T-cell (primary cell): ENCODE measurements at regions not wholly inside any gene's neighbourhood (a gene's known extent, or its start where the extent isn't known, plus 50 kb on each side); places are given as distances from the start of the nearest gene placed in this dataset.
"Not testable (repeated sequence)": the region's sequence is repeated elsewhere in the genome, so short reads cannot be mapped to it uniquely, and the experiment has no call there.

Source experiments
- ATAC-seq, 4 experiments: fragments of 200-7000 bp in 3 of 4; fragments of 150-1000 bp in 1 of 4; cut with Tn5 transposase; replicated peaks in 1 of 4; 1 replicate in 3 of 4; 2 replicates in 1 of 4; pipeline ENCODE4 v1.10.0; 2021; ENCODE audit warnings: moderate library complexity in 3 of 4, mild to moderate bottlenecking in 2 of 4, moderate number of reproducible peaks in 1 of 4
- CTCF ChIA-PET, 2 donors: fragments of 300-600 bp; sonication (Branson Sonifier 250); formaldehyde crosslinking; loops; one replicate each; lab custom pipeline; 2022; ENCODE audit warnings: antibody characterized with exemption in 2 of 2; lab: Charles Lee
- POLR2A ChIA-PET, 2 donors: fragments of 300-600 bp; sonication (Branson Sonifier 250); formaldehyde crosslinking; loops; one replicate each; lab custom pipeline; 2022; ENCODE audit warnings: antibody characterized with exemption in 2 of 2; lab: Charles Lee
- DNase-seq, 35 experiments: peaks; one replicate each; pipeline versions ENCODE4 v3.0.0 to v3.0.0-alpha.2; 2013 to 2023
- H3K27ac ChIP-seq: one replicate; pipeline ENCODE4 v1.5.1; 2013; ENCODE audit warnings: low read length
- H3K27me3 ChIP-seq, 2 experiments: replicated peaks in 1 of 2; 1 replicate in 1 of 2; 2 replicates in 1 of 2; pipeline versions ENCODE4 v1.6.1 to v1.7.0; 2013; ENCODE audit warnings: low read length in 1 of 2, mixed read lengths in 1 of 2; ENCODE audit not compliant: control insufficient read depth in 2 of 2, insufficient read depth in 2 of 2; ENCODE audit errors: extremely low read depth in 1 of 2
- H3K36me3 ChIP-seq, 2 donors: 1 replicate in 1 of 2; 2 replicates in 1 of 2; pipeline versions ENCODE4 v1.6.1 to v1.7.0; 2013; ENCODE audit warnings: low read length in 1 of 2; ENCODE audit not compliant: control insufficient read depth in 2 of 2, insufficient read depth in 1 of 2; ENCODE audit errors: extremely low read depth in 1 of 2
- H3K4me1 ChIP-seq, 2 experiments: 1 replicate in 1 of 2; 2 replicates in 1 of 2; pipeline versions ENCODE4 v1.6.1 to v1.7.0; 2013; ENCODE audit warnings: low read length in 2 of 2, mixed read lengths in 1 of 2; ENCODE audit not compliant: insufficient read depth in 2 of 2, control insufficient read depth in 1 of 2; ENCODE audit errors: extremely low read depth in 1 of 2
- H3K4me3 ChIP-seq, 2 donors: 1 replicate in 1 of 2; 2 replicates in 1 of 2; pipeline versions ENCODE4 v1.5.1 to v1.7.0; 2013; ENCODE audit warnings: mild to moderate bottlenecking in 2 of 2, low read length in 1 of 2, moderate library complexity in 1 of 2; ENCODE audit not compliant: control insufficient read depth in 1 of 2; ENCODE audit errors: extremely low read depth in 1 of 2
- H3K9me3 ChIP-seq: 2 replicates; pipeline ENCODE4 v1.7.0; 2013
- H3K27ac Mint-ChIP-seq, 2 donors: one replicate each; pipeline ENCODE4 v1.8.0; 2020 to 2021; ENCODE audit warnings: mild to moderate bottlenecking in 2 of 2, mixed read lengths in 2 of 2
- H3K27me3 Mint-ChIP-seq, 2 donors: one replicate each; pipeline ENCODE4 v1.8.0; 2021 to 2022; ENCODE audit warnings: mixed read lengths in 2 of 2
- H3K36me3 Mint-ChIP-seq: one replicate; pipeline ENCODE4 v1.8.0; 2021; ENCODE audit warnings: mixed read lengths
- H3K4me1 Mint-ChIP-seq, 3 donors: one replicate each; pipeline ENCODE4 v1.8.0; 2020 to 2022; ENCODE audit warnings: mixed read lengths in 3 of 3, mild to moderate bottlenecking in 1 of 3
- H3K4me3 Mint-ChIP-seq, 3 donors: one replicate each; pipeline ENCODE4 v1.8.0; 2020 to 2022; ENCODE audit warnings: mild to moderate bottlenecking in 3 of 3, mixed read lengths in 3 of 3, moderate library complexity in 3 of 3
- H3K9me3 Mint-ChIP-seq, 3 donors: one replicate each; pipeline ENCODE4 v1.8.0; 2020 to 2022; ENCODE audit warnings: mixed read lengths in 3 of 3
- WGBS: methylation state at CpG from one replicate; pipeline ENCODE4 v1.1.5; 2013; ENCODE audit warnings: missing lambda C conversion rate; ENCODE audit not compliant: insufficient coverage; 5-methylcytosine and 5-hydroxymethylcytosine counted together

DNA sequence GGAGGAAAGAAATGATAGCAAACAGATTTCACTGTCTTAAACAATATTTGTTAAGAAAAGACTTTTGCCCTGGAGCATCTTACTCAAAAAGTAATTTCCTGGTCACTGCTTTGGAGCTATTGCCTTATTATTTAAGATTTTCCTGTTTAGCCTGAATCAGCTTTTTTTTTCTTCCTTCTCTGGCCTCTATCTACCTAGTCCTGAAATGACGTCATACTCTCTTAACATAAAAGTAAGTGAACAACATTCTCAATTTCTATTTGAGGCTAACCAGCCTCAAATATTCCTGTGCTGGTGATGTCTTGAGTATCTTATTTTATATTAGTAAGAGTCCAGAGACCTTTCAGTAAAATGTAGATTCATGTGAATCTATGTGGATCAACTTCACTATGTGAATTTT, 221.9 kb upstream of the ALCAM start:
- no peak overlapping the region for H3K4me3 ChIP-seq
- no peaks in the 10 kb centered on the region for H3K4me1 ChIP-seq
- H3K9me3 ChIP-seq, result no peaks in the 10 kb centered on the region
- no peaks in the 10 kb centered on the region for H3K36me3 ChIP-seq
- Mint-ChIP-seq H3K27ac (no peak overlapping the region), H3K36me3 (no peaks in the 10 kb centered on the region), H3K9me3 (peaks cover 0 to 6% (median 0%) of the 10 kb centered on the region in 3 donors), H3K4me3 (no peak overlapping the region), H3K27me3 (no peaks in the 10 kb centered on the region), H3K4me1 (no peaks in the 10 kb centered on the region)
- ATAC-seq, result no peak
- POLR2A ChIA-PET, result no interaction called here
- peaks cover 0 to 2% of the 10 kb centered on the region in 2 experiments for H3K27me3 ChIP-seq
- no peak overlapping the region for H3K27ac ChIP-seq
- no peak for DNase-seq
- CTCF ChIA-PET, result no interaction called here
- no CpG with 5 or more reads among the region's 1 CpG for WGBS

DNA sequence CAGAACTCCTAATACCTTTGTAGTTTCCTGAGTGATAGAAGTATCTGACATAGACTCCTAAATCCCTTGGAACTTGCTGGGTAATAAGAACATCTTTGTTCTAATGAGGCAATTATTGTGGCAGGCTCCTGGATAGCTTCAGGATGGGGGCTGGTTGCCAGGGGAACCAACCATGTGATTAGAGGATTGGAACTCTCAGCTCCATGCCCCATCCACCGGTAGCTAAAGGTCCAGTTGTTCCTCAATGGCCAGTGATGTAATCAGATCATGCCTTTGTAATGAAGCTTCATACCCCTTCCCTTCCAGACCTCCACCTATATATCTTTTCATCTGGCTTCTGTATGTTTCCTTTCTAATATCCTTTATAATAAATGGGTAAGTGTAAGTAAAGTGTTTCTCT, 221.2 kb upstream of the ALCAM start:
- no peak overlapping the region for H3K27ac ChIP-seq
- H3K36me3 Mint-ChIP-seq, result no peaks in the 10 kb centered on the region
- no peak overlapping the region for H3K4me3 Mint-ChIP-seq
- WGBS, result no CpG with 5 or more reads among the region's 1 CpG
- peaks cover 0 to 2% of the 10 kb centered on the region in 2 experiments for H3K27me3 ChIP-seq
- H3K4me1 Mint-ChIP-seq, result no peaks in the 10 kb centered on the region
- no peak overlapping the region for H3K4me3 ChIP-seq
- POLR2A ChIA-PET, result no interaction called here
- CTCF ChIA-PET, result no interaction called here
- no peaks in the 10 kb centered on the region for H3K36me3 ChIP-seq
- H3K4me1 ChIP-seq, result no peaks in the 10 kb centered on the region
- ATAC-seq, result no peak
- no peak overlapping the region for H3K27ac Mint-ChIP-seq
- H3K9me3 Mint-ChIP-seq, result peaks cover 0 to 7% (median 0%) of the 10 kb centered on the region in 3 donors
- no peaks in the 10 kb centered on the region for H3K9me3 ChIP-seq
- no peak for DNase-seq
- H3K27me3 Mint-ChIP-seq, result no peaks in the 10 kb centered on the region

- 67% methylated on average over 1 of the region's 3 CpGs for WGBS
- H3K4me1 Mint-ChIP-seq, result not testable (repeated sequence)
Observed at GRCh38 chr3:105149197-105149596, 217.5 kb upstream of the ALCAM start.

DNA sequence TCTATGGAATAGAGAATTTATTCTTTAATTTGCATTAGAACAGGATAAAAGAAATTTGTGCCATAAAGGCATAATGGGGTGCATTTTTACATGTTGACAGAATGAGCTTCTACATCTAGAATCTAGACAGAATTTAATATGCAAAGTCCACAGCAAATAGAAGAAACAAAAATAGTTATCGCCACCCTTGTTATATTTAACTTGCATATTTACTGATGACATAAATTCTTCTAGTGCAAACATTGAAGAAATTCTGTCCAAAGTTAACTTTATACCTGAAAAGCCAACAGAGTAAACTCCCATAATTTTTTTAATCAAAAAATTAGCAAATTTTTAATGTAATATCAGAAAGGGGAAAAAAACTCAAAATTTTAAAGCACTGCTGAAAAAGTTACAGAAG, 213.7 kb upstream of the ALCAM start:
- H3K27me3 ChIP-seq, result peaks cover 0 to 2% of the 10 kb centered on the region in 2 experiments
- H3K4me3 ChIP-seq, result no peak overlapping the region
- ATAC-seq (no peak), DNase-seq (no peak)
- Mint-ChIP-seq H3K9me3 (peaks cover 0 to 7% (median 0%) of the 10 kb centered on the region in 3 donors), H3K27me3 (no peaks in the 10 kb centered on the region), H3K36me3 (no peaks in the 10 kb centered on the region), H3K4me1 (no peaks in the 10 kb centered on the region), H3K27ac (no peak overlapping the region), H3K4me3 (no peak overlapping the region)
- WGBS, result no CpG with 5 or more reads among the region's 1 CpG
- H3K36me3 ChIP-seq, result no peaks in the 10 kb centered on the region
- POLR2A ChIA-PET, result no interaction called here
- no peaks in the 10 kb centered on the region for H3K4me1 ChIP-seq
- no peaks in the 10 kb centered on the region for H3K9me3 ChIP-seq
- CTCF ChIA-PET, result interaction anchor here in 1 of 2 donors (0.5 kb wide), 1 partner anchor 23 kb away, joined by 6 read pairs; no protein-coding TSS in a partner anchor
- H3K27ac ChIP-seq, result no peak overlapping the region

More at GRCh38 chr3:105149197-105149596, 217.5 kb upstream of the ALCAM start:
- H3K4me3 ChIP-seq, H3K4me1 ChIP-seq, H3K9me3 Mint-ChIP-seq, POLR2A ChIA-PET, H3K36me3 Mint-ChIP-seq, H3K4me3 Mint-ChIP-seq, CTCF ChIA-PET, H3K27ac ChIP-seq, H3K27me3 ChIP-seq, DNase-seq, H3K9me3 ChIP-seq, H3K27ac Mint-ChIP-seq, H3K36me3 ChIP-seq, ATAC-seq, H3K27me3 Mint-ChIP-seq: not testable (repeated sequence)

- no peaks in the 10 kb centered on the region for H3K36me3 ChIP-seq
- no peaks in the 10 kb centered on the region for H3K4me1 Mint-ChIP-seq
- H3K27ac Mint-ChIP-seq, result no peak overlapping the region
- H3K4me1 ChIP-seq, result no peaks in the 10 kb centered on the region
- no peaks in the 10 kb centered on the region for H3K36me3 Mint-ChIP-seq
- ChIA-PET CTCF (no interaction called here), POLR2A (no interaction called here)
- H3K27me3 Mint-ChIP-seq, result no peaks in the 10 kb centered on the region
- H3K4me3 ChIP-seq, result no peak overlapping the region
- H3K9me3 Mint-ChIP-seq, result peaks cover 0 to 3% (median 0%) of the 10 kb centered on the region in 3 donors
- no peaks in the 10 kb centered on the region for H3K9me3 ChIP-seq
- no peak overlapping the region for H3K4me3 Mint-ChIP-seq
- DNase-seq (no peak), ATAC-seq (no peak)
- no peaks in the 10 kb centered on the region for H3K27me3 ChIP-seq
- H3K27ac ChIP-seq, result no peak overlapping the region
Observed at GRCh38 chr3:105154692-105155091, 212.0 kb upstream of the ALCAM start.

- Mint-ChIP-seq H3K4me1 (no peaks in the 10 kb centered on the region), H3K36me3 (no peaks in the 10 kb centered on the region), H3K27ac (no peak overlapping the region), H3K27me3 (no peaks in the 10 kb centered on the region), H3K9me3 (no peaks in the 10 kb centered on the region), H3K4me3 (no peak overlapping the region)
- no peaks in the 10 kb centered on the region for H3K9me3 ChIP-seq
- no peak overlapping the region for H3K27ac ChIP-seq
- DNase-seq (no peak), ATAC-seq (no peak)
- ChIA-PET CTCF (no interaction called here), POLR2A (no interaction called here)
- H3K4me3 ChIP-seq, result no peak overlapping the region
- WGBS, result 100% methylated on average over 1 of the region's 5 CpGs
- H3K36me3 ChIP-seq, result no peaks in the 10 kb centered on the region
- H3K4me1 ChIP-seq, result no peaks in the 10 kb centered on the region
- no peaks in the 10 kb centered on the region for H3K27me3 ChIP-seq
Observed at GRCh38 chr3:105157067-105157765, 209.5 kb upstream of the ALCAM start.

DNA sequence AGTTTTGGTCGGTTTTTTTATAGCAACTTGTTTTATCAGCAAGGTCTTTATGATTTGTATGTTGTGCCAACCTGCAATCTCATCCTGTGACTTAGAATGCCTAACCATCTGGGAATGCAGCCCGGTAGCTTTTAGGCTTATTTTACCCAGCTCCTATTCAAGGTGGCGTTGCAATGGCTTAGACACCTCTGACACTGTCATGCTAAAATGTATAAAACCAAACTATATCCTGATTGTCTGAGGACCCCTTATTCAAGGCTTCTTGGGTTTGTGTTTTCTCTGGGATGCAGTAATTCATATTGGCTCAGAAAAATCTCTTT, 209.0 kb upstream of the ALCAM start:
- 40% methylated on average over 1 of the region's 3 CpGs for WGBS
- POLR2A ChIA-PET, result no interaction called here
- ATAC-seq (no peak), DNase-seq (no peak)
- Histone ChIP-seq H3K27me3 (no peaks in the 10 kb centered on the region), H3K4me3 (no peak overlapping the region), H3K27ac (no peak overlapping the region), H3K4me1 (no peaks in the 10 kb centered on the region), H3K9me3 (no peaks in the 10 kb centered on the region), H3K36me3 (no peaks in the 10 kb centered on the region)
- CTCF ChIA-PET, result no interaction called here
- Mint-ChIP-seq H3K27me3 (no peaks in the 10 kb centered on the region), H3K4me3 (no peak overlapping the region), H3K36me3 (no peaks in the 10 kb centered on the region), H3K9me3 (no peaks in the 10 kb centered on the region), H3K4me1 (no peaks in the 10 kb centered on the region), H3K27ac (no peak overlapping the region)
